T-cell (primary cell): ENCODE measurements at regions not wholly inside any gene's neighbourhood (a gene's known extent, or its start where the extent isn't known, plus 50 kb on each side); places are given as distances from the start of the nearest gene placed in this dataset.
A peak's percentile ranks its signal among the peaks of the same experiment; 100 is the strongest.

ENCODE experiments used
- ATAC-seq, 4 experiments: fragments of 200-7000 bp in 3 of 4; fragments of 150-1000 bp in 1 of 4; cut with Tn5 transposase; replicated peaks in 1 of 4; 1 replicate in 3 of 4; 2 replicates in 1 of 4; pipeline ENCODE4 v1.10.0; 2021; ENCODE audit warnings: moderate library complexity in 3 of 4, mild to moderate bottlenecking in 2 of 4, moderate number of reproducible peaks in 1 of 4
- CTCF ChIA-PET, 2 donors: fragments of 300-600 bp; sonication (Branson Sonifier 250); formaldehyde crosslinking; loops; one replicate each; lab custom pipeline; 2022; ENCODE audit warnings: antibody characterized with exemption in 2 of 2; lab: Charles Lee
- POLR2A ChIA-PET, 2 donors: fragments of 300-600 bp; sonication (Branson Sonifier 250); formaldehyde crosslinking; loops; one replicate each; lab custom pipeline; 2022; ENCODE audit warnings: antibody characterized with exemption in 2 of 2; lab: Charles Lee
- DNase-seq, 35 experiments: peaks; one replicate each; pipeline versions ENCODE4 v3.0.0 to v3.0.0-alpha.2; 2013 to 2023
- H3K27ac ChIP-seq: one replicate; pipeline ENCODE4 v1.5.1; 2013; ENCODE audit warnings: low read length
- H3K27me3 ChIP-seq, 2 experiments: replicated peaks in 1 of 2; 1 replicate in 1 of 2; 2 replicates in 1 of 2; pipeline versions ENCODE4 v1.6.1 to v1.7.0; 2013; ENCODE audit warnings: low read length in 1 of 2, mixed read lengths in 1 of 2; ENCODE audit not compliant: control insufficient read depth in 2 of 2, insufficient read depth in 2 of 2; ENCODE audit errors: extremely low read depth in 1 of 2
- H3K36me3 ChIP-seq, 2 donors: 1 replicate in 1 of 2; 2 replicates in 1 of 2; pipeline versions ENCODE4 v1.6.1 to v1.7.0; 2013; ENCODE audit warnings: low read length in 1 of 2; ENCODE audit not compliant: control insufficient read depth in 2 of 2, insufficient read depth in 1 of 2; ENCODE audit errors: extremely low read depth in 1 of 2
- H3K4me1 ChIP-seq, 2 experiments: 1 replicate in 1 of 2; 2 replicates in 1 of 2; pipeline versions ENCODE4 v1.6.1 to v1.7.0; 2013; ENCODE audit warnings: low read length in 2 of 2, mixed read lengths in 1 of 2; ENCODE audit not compliant: insufficient read depth in 2 of 2, control insufficient read depth in 1 of 2; ENCODE audit errors: extremely low read depth in 1 of 2
- H3K4me3 ChIP-seq, 2 donors: 1 replicate in 1 of 2; 2 replicates in 1 of 2; pipeline versions ENCODE4 v1.5.1 to v1.7.0; 2013; ENCODE audit warnings: mild to moderate bottlenecking in 2 of 2, low read length in 1 of 2, moderate library complexity in 1 of 2; ENCODE audit not compliant: control insufficient read depth in 1 of 2; ENCODE audit errors: extremely low read depth in 1 of 2
- H3K9me3 ChIP-seq: 2 replicates; pipeline ENCODE4 v1.7.0; 2013
- H3K27ac Mint-ChIP-seq, 2 donors: one replicate each; pipeline ENCODE4 v1.8.0; 2020 to 2021; ENCODE audit warnings: mild to moderate bottlenecking in 2 of 2, mixed read lengths in 2 of 2
- H3K27me3 Mint-ChIP-seq, 2 donors: one replicate each; pipeline ENCODE4 v1.8.0; 2021 to 2022; ENCODE audit warnings: mixed read lengths in 2 of 2
- H3K36me3 Mint-ChIP-seq: one replicate; pipeline ENCODE4 v1.8.0; 2021; ENCODE audit warnings: mixed read lengths
- H3K4me1 Mint-ChIP-seq, 3 donors: one replicate each; pipeline ENCODE4 v1.8.0; 2020 to 2022; ENCODE audit warnings: mixed read lengths in 3 of 3, mild to moderate bottlenecking in 1 of 3
- H3K4me3 Mint-ChIP-seq, 3 donors: one replicate each; pipeline ENCODE4 v1.8.0; 2020 to 2022; ENCODE audit warnings: mild to moderate bottlenecking in 3 of 3, mixed read lengths in 3 of 3, moderate library complexity in 3 of 3
- H3K9me3 Mint-ChIP-seq, 3 donors: one replicate each; pipeline ENCODE4 v1.8.0; 2020 to 2022; ENCODE audit warnings: mixed read lengths in 3 of 3
- WGBS: methylation state at CpG from one replicate; pipeline ENCODE4 v1.1.5; 2013; ENCODE audit warnings: missing lambda C conversion rate; ENCODE audit not compliant: insufficient coverage; 5-methylcytosine and 5-hydroxymethylcytosine counted together

DNA sequence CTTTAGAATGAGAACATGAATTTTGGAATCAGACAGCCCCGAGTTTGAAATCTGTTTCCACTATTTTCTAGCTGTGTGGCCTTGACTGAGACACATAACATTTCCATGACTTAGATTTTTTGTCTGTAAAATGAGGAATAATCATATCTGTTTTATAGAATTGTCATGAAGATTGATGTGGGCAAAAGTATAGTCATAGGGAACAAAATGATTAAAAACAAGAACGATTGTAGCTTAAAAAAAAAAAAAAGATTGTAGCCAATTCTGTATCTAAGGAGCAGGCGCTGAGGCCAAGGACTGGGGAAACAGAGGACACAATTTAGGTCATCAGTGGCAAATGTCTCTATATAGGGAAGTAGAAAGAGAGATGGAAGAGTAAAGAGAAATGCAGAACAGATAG, 201.6 kb upstream of the C1QTNF7 start:
- CTCF ChIA-PET: interaction anchor here in 1 of 2 donors (0.6 to 1.7 kb wide), 3 partner anchors 11 to 1986 kb away, joined by 4 read pairs; no protein-coding TSS in a partner anchor
- POLR2A ChIA-PET: interaction anchor here (0.5 to 0.6 kb wide), 2 partner anchors 44 to 400 kb away, joined by 3 to 11 read pairs; no protein-coding TSS in a partner anchor

DNA sequence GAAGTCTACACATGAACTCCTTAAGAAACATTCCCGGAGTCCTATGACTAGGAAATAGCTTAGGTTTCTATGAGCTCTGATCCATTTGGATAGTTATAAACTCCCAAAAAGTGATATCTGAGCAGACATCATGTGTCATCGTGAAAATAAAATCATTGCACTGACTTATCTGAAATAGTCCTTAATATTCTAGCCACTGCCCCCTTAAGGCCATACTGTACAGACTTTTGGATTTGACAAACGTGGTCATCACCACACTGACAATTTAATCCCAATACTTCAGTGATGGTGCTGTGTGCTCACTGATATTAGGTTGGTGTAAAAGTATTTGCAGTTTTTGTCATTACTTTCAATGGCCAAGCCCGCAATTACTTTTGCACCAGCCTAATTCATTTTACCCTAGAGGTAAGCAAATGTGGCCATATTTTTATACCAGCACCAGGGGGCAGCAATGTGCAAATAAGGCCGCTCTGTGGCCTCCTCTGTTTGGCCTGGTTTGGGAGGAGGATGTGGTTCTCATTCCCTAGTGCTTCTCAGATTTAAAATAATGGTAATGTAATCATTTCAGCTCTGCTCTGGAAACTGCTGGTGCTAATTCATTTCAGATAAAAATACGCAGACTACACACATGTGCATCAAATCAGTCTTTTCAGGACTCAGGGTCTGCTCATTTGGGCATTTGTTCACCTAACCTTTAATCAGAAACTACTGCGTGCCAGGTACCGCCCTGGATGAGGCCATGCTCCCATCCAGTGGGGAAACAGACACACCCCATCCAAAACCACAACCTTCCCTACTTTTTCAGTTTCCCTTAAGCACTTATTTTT, 196.4 kb upstream of the C1QTNF7 start:
- Histone ChIP-seq H3K4me3 (no peak overlapping the region), H3K36me3 (no peaks in the 10 kb centered on the region), H3K9me3 (no peaks in the 10 kb centered on the region), H3K4me1 (peaks cover 12 to 20% of the 10 kb centered on the region in 2 experiments), H3K27ac (no peak overlapping the region), H3K27me3 (no peaks in the 10 kb centered on the region)
- ATAC-seq: peak; percentile 77 to 85 (median 82)
- POLR2A ChIA-PET: no interaction called here
- peak; percentile 23 to 84 (median 59) for DNase-seq
- WGBS: 94% methylated on average over 2 of the region's 8 CpGs
- H3K4me3 Mint-ChIP-seq: no peak overlapping the region
- no peaks in the 10 kb centered on the region for H3K36me3 Mint-ChIP-seq
- CTCF ChIA-PET: interaction anchor here (0.6 to 3.7 kb wide), 5 partner anchors 9 to 1019 kb away, joined by 3 to 33 read pairs (median 3); no protein-coding TSS in a partner anchor
- no peak overlapping the region for H3K27ac Mint-ChIP-seq
- no peaks in the 10 kb centered on the region for H3K9me3 Mint-ChIP-seq
- H3K27me3 Mint-ChIP-seq: no peaks in the 10 kb centered on the region
- peaks cover 30 to 32% (median 32%) of the 10 kb centered on the region in 3 donors for H3K4me1 Mint-ChIP-seq

More for the DNA sequence above, 201.6 kb upstream of the C1QTNF7 start:
- no peak overlapping the region for H3K4me3 ChIP-seq
- ATAC-seq (no peak), DNase-seq (no peak)
- no peak overlapping the region for H3K27ac ChIP-seq
- 68% methylated on average over 2 of the region's 3 CpGs for WGBS
- H3K9me3 Mint-ChIP-seq: no peaks in the 10 kb centered on the region
- H3K9me3 ChIP-seq: no peaks in the 10 kb centered on the region
- no peaks in the 10 kb centered on the region for H3K4me1 Mint-ChIP-seq
- H3K27me3 Mint-ChIP-seq: no peaks in the 10 kb centered on the region
- H3K36me3 Mint-ChIP-seq: no peaks in the 10 kb centered on the region
- H3K27me3 ChIP-seq: no peaks in the 10 kb centered on the region
- no peak overlapping the region for H3K27ac Mint-ChIP-seq
- H3K36me3 ChIP-seq: no peaks in the 10 kb centered on the region
- no peak overlapping the region for H3K4me3 Mint-ChIP-seq
- H3K4me1 ChIP-seq: no peaks in the 10 kb centered on the region

DNA sequence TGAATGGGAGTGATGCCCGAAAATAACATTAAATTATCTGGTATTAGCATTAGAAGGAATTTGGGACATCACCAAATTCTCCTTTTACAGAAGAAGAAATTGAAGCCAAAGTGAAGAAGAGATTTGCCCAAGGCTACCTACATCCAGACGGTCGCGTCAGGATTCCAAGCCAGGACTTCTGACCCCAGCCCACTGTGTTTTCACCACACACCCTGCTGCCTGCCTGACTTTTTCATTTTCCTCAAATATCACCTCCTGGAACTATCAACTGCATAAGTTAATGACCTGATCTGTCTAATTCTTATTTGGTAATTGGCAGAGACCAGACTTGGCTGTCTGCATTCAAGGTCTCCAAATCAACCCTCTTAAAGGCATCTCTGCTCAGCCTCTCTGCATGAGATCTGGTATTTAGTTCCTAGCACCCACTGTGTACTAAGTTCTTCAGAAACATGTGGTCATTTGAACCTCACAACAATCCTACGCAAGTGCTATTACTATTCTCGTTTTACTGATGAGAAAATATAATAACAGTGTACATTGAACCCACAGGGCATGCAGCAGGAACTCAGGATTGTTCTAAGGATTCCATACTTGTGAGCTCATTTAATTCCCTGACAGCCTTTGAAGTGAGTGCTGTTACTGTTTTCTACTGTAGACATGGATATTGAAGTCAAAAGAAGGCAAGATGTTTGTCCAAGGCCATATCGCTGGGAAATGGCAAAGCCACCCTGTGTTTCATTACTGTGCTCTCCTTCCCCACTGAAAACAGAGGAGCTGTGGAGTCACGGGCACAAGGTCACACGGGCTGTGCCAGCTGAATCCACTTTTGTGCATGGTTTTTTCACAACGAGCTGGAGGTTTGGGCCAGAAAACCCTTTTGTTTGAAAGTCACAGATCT, 195.2 kb upstream of the C1QTNF7 start:
- WGBS: 52% methylated on average over 5 of the region's 10 CpGs
- H3K4me3 Mint-ChIP-seq: peak overlapping the region in 2 of 3 donors; percentile 37 to 79
- ChIA-PET CTCF (interaction anchor here (0.6 to 3.7 kb wide), 11 partner anchors 9 to 419 kb away, joined by 3 to 33 read pairs (median 3); no protein-coding TSS in a partner anchor), POLR2A (no interaction called here)
- peaks cover 30 to 32% (median 32%) of the 10 kb centered on the region in 3 donors for H3K4me1 Mint-ChIP-seq
- Histone ChIP-seq H3K27ac (peak overlapping the region; percentile 46), H3K4me1 (peaks cover 12 to 20% of the 10 kb centered on the region in 2 experiments), H3K27me3 (no peaks in the 10 kb centered on the region), H3K9me3 (no peaks in the 10 kb centered on the region), H3K4me3 (peak overlapping the region in 1 of 2 donors; percentile 1), H3K36me3 (no peaks in the 10 kb centered on the region)
- no peak for DNase-seq
- no peaks in the 10 kb centered on the region for H3K36me3 Mint-ChIP-seq
- no peaks in the 10 kb centered on the region for H3K9me3 Mint-ChIP-seq
- no peaks in the 10 kb centered on the region for H3K27me3 Mint-ChIP-seq
- H3K27ac Mint-ChIP-seq: peak overlapping the region; percentile 89
- ATAC-seq: no peak

DNA sequence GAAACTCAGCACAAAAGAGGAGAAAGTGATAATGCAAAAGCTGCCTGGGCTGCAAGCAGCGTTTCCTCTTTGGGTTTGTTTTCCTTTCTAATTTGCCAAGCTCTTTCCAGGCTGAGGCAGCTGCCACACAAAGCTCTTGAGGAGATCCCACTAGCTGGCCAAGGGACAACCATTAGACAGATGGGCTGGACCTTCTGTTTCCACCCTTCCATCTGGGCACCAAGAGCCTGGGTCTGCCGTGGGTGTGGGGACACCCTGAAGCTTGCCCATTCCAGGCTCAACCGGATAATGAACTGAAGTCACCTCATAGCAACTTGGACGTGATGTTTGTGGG, 194.6 kb upstream of the C1QTNF7 start:
- Histone ChIP-seq H3K36me3 (no peaks in the 10 kb centered on the region), H3K9me3 (no peaks in the 10 kb centered on the region), H3K27me3 (no peaks in the 10 kb centered on the region), H3K27ac (peak overlapping the region; percentile 46), H3K4me1 (peaks cover 12 to 20% of the 10 kb centered on the region in 2 experiments), H3K4me3 (peak overlapping the region; percentile 1 to 17)
- no peaks in the 10 kb centered on the region for H3K9me3 Mint-ChIP-seq
- H3K36me3 Mint-ChIP-seq: no peaks in the 10 kb centered on the region
- ChIA-PET POLR2A (no interaction called here), CTCF (interaction anchor here (0.9 to 3.7 kb wide), 9 partner anchors 9 to 419 kb away, joined by 3 to 33 read pairs (median 3); no protein-coding TSS in a partner anchor)
- DNase-seq (no peak), ATAC-seq (peak in 3 of 4 experiments; percentile 17 to 31 (median 30))
- peaks cover 30 to 32% (median 32%) of the 10 kb centered on the region in 3 donors for H3K4me1 Mint-ChIP-seq
- peak overlapping the region; percentile 28 to 79 (median 37) for H3K4me3 Mint-ChIP-seq
- WGBS: 20% methylated on average over 4 of the region's 4 CpGs
- H3K27me3 Mint-ChIP-seq: no peaks in the 10 kb centered on the region
- H3K27ac Mint-ChIP-seq: peak overlapping the region; percentile 89

DNA sequence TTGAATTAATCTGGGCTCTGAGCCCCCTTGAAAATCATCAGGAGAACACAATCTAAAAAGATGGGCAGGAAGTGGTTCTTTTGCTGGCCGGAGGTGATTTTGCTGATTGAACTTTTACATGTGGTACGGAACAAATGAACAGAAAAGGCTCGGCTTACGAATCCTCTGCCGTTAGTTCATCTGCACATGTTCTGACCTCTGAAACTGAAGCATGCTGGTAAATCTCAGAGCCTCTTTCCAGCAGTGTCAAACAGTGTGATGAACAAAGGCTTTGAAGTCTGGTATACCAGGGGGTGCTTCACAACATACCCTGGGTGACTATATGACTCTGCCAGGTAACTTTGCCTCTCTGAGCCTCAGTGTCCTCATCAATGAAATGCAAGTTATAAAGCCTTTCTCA, 194.2 kb upstream of the C1QTNF7 start:
- Mint-ChIP-seq H3K4me3 (peak overlapping the region; percentile 28 to 79 (median 37)), H3K27me3 (no peaks in the 10 kb centered on the region), H3K27ac (peak overlapping the region; percentile 89), H3K36me3 (no peaks in the 10 kb centered on the region), H3K4me1 (peaks cover 30 to 35% (median 32%) of the 10 kb centered on the region in 3 donors), H3K9me3 (no peaks in the 10 kb centered on the region)
- no peaks in the 10 kb centered on the region for H3K9me3 ChIP-seq
- H3K27ac ChIP-seq: peak overlapping the region; percentile 46
- peak; percentile 31 to 78 (median 58) for ATAC-seq
- DNase-seq: peak in 3 of 35 experiments; percentile 3 to 32 (median 27)
- peak overlapping the region; percentile 1 to 17 for H3K4me3 ChIP-seq
- POLR2A ChIA-PET: no interaction called here
- WGBS: 0% methylated on average over 5 of the region's 5 CpGs
- CTCF ChIA-PET: interaction anchor here (0.9 to 3.7 kb wide), 9 partner anchors 8 to 418 kb away, joined by 3 to 33 read pairs (median 3); no protein-coding TSS in a partner anchor
- H3K27me3 ChIP-seq: no peaks in the 10 kb centered on the region
- H3K4me1 ChIP-seq: peaks cover 12 to 20% of the 10 kb centered on the region in 2 experiments
- no peaks in the 10 kb centered on the region for H3K36me3 ChIP-seq
